ENCODE measurements at regions not wholly inside any gene's neighbourhood (a gene's known extent, or its start where the extent isn't known, plus 50 kb on each side); places are given as distances from the start of the nearest gene placed in this dataset.

DNA sequence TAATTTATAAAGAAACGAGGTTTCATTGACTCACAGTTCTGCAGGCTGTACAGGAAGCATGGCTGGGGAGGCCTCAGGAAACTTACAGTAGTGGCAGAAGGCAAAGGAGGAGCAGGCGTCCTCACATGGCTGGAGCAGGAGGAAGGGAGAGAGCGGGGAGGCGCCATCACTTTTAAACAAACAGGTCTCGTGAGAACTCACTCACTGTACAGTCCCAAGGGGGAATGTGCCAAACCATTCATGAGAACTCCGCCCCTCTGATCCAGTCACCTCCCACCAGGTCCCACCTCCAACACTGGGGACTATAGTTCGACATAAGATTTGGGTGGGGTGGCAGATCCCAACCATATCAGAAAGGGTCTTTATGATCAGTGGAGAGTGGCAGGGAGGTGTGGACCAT, 392.4 kb upstream of the TNRC6C start:
- Histone ChIP-seq H3K9me2 (replicated peaks; ENCODE audit: low read length) (no peaks in the 10 kb centered on the region), H3K9ac (ENCODE audit: low read length) (no peak overlapping the region), H3K4me2 (ENCODE audit: low read length) (no peak overlapping the region), H3K9me3 (ENCODE audit: low read length) (no peaks in the 10 kb centered on the region), H3F3A (ENCODE audit: low read length, unreplicated experiment) (no peaks in the 10 kb centered on the region), H3K27me3 (ENCODE audit: low read length) (peaks cover 51% of the 10 kb centered on the region), H3K4me3 (ENCODE audit: low read length) (no peak overlapping the region), H3K27ac (ENCODE audit: low read length) (no peak overlapping the region), H3K4me1 (ENCODE audit: insufficient read depth, low read length) (no peaks in the 10 kb centered on the region), H3K36me3 (ENCODE audit: low read depth, low read length) (no peaks in the 10 kb centered on the region), H2AFZ (ENCODE audit: low read length) (no peak overlapping the region), H3K79me2 (ENCODE audit: low read length) (no peaks in the 10 kb centered on the region), H4K20me1 (ENCODE audit: low read length) (no peaks in the 10 kb centered on the region)
- ChIA-PET POLR2A (ENCODE audit: unreplicated experiment) (no interaction called here), CTCF (no interaction called here)
- TF ChIP-seq, protein P1, sequence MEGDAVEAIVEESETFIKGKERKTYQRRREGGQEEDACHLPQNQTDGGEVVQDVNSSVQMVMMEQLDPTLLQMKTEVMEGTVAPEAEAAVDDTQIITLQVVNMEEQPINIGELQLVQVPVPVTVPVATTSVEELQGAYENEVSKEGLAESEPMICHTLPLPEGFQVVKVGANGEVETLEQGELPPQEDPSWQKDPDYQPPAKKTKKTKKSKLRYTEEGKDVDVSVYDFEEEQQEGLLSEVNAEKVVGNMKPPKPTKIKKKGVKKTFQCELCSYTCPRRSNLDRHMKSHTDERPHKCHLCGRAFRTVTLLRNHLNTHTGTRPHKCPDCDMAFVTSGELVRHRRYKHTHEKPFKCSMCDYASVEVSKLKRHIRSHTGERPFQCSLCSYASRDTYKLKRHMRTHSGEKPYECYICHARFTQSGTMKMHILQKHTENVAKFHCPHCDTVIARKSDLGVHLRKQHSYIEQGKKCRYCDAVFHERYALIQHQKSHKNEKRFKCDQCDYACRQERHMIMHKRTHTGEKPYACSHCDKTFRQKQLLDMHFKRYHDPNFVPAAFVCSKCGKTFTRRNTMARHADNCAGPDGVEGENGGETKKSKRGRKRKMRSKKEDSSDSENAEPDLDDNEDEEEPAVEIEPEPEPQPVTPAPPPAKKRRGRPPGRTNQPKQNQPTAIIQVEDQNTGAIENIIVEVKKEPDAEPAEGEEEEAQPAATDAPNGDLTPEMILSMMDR (conservative IDR thresholded peaks at IDR 0.05; ENCODE audit: low read depth, low read length): no peak
- TF ChIP-seq EZH2 (IDR thresholded peaks at IDR 0.05; ENCODE audit: low read length, unreplicated experiment) (no peak), EZH2phosphoT487 (IDR thresholded peaks at IDR 0.05; ENCODE audit: borderline replicate concordance, low read length) (no peak)
- no peak for ATAC-seq
- no TSS peak for BruUV-seq (replicated peaks)
- DNase-seq: no peak
- intact Hi-C loops (cut with micrococcal nuclease): no loop called here

DNA sequence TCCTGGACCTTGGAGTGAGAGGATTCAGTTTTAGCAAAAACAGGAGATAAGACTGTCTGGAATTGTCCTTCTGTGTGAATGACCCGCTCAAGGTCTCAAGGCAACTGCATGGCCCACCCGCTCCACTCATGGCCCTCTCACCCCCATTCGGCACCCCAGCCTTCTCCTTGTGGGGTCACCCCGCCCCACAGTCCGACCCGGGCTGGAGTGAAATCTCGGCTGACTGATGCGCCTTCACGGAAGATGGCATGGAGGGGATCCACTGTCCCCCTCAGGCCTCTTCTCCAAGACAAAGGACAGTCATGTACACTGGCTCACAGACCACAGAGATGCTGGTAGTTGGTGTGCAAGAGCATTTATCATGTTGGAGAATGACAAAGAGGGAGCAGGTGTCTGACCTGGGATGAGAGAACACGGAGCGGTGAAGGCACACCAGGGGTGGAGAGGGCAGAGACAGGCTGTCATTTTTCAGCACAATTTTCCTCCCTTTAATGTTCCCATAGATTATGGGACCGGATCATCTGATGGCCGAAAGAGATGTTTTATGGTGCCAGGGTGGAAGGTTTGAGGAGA, 391.9 kb upstream of the TNRC6C start:
- no peak for ATAC-seq
- Histone ChIP-seq H2AFZ (ENCODE audit: low read length) (no peak overlapping the region), H3K36me3 (ENCODE audit: low read depth, low read length) (no peaks in the 10 kb centered on the region), H3K4me3 (ENCODE audit: low read length) (no peak overlapping the region), H3K79me2 (ENCODE audit: low read length) (no peaks in the 10 kb centered on the region), H3K27me3 (ENCODE audit: low read length) (peaks cover 56% of the 10 kb centered on the region), H3K9me2 (replicated peaks; ENCODE audit: low read length) (no peaks in the 10 kb centered on the region), H3K4me1 (ENCODE audit: insufficient read depth, low read length) (no peaks in the 10 kb centered on the region), H3F3A (ENCODE audit: low read length, unreplicated experiment) (no peaks in the 10 kb centered on the region), H3K9ac (ENCODE audit: low read length) (no peak overlapping the region), H3K27ac (ENCODE audit: low read length) (no peak overlapping the region), H3K9me3 (ENCODE audit: low read length) (no peaks in the 10 kb centered on the region), H3K4me2 (ENCODE audit: low read length) (no peak overlapping the region), H4K20me1 (ENCODE audit: low read length) (no peaks in the 10 kb centered on the region)
- intact Hi-C loops (cut with micrococcal nuclease): no loop called here
- ChIA-PET POLR2A (ENCODE audit: unreplicated experiment) (no interaction called here), CTCF (no interaction called here)
- no peak for DNase-seq
- TF ChIP-seq EZH2phosphoT487 (IDR thresholded peaks at IDR 0.05; ENCODE audit: borderline replicate concordance, low read length): no peak
- no peak for TF ChIP-seq EZH2 (IDR thresholded peaks at IDR 0.05; ENCODE audit: low read length, unreplicated experiment)
- TF ChIP-seq, protein P1 (conservative IDR thresholded peaks at IDR 0.05; ENCODE audit: low read depth, low read length): no peak
- no TSS peak for BruUV-seq (replicated peaks)

DNA sequence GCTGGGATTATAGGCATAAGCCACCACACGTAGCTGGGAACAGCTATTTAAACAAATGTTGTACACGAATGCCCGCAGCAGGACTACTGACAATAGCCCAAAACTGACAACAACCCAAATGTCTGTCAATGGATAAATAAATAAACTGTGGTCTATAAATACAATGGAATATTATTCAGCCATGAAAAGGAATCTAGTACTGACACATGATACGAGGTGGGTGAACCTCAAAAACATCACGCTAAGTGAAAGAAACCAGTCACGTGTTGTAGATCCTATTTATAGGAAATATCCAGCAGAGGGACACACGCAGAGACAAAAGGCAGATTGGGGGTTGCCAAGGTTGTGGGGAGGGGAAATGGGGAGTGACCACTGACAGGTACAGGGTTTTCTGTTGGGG, 390.0 kb upstream of the TNRC6C start:
- peaks cover 70% of the 10 kb centered on the region for H3K27me3 ChIP-seq (ENCODE audit: low read length)
- H3K9ac ChIP-seq (ENCODE audit: low read length): no peak overlapping the region
- BruUV-seq (replicated peaks): no TSS peak
- H3K79me2 ChIP-seq (ENCODE audit: low read length): no peaks in the 10 kb centered on the region
- H4K20me1 ChIP-seq (ENCODE audit: low read length): no peaks in the 10 kb centered on the region
- H3K9me3 ChIP-seq (ENCODE audit: low read length): no peaks in the 10 kb centered on the region
- H3K4me1 ChIP-seq (ENCODE audit: insufficient read depth, low read length): no peaks in the 10 kb centered on the region
- H3K4me3 ChIP-seq (ENCODE audit: low read length): no peak overlapping the region
- H3F3A ChIP-seq (ENCODE audit: low read length, unreplicated experiment): no peaks in the 10 kb centered on the region
- ChIA-PET POLR2A (ENCODE audit: unreplicated experiment) (no interaction called here), CTCF (no interaction called here)
- H3K27ac ChIP-seq (ENCODE audit: low read length): no peak overlapping the region
- H3K4me2 ChIP-seq (ENCODE audit: low read length): no peak overlapping the region
- TF ChIP-seq EZH2phosphoT487 (IDR thresholded peaks at IDR 0.05; ENCODE audit: borderline replicate concordance, low read length) (no peak), EZH2 (IDR thresholded peaks at IDR 0.05; ENCODE audit: low read length, unreplicated experiment) (no peak)
- TF ChIP-seq, protein P1 (conservative IDR thresholded peaks at IDR 0.05; ENCODE audit: low read depth, low read length): no peak
- no peak overlapping the region for H2AFZ ChIP-seq (ENCODE audit: low read length)
- ATAC-seq (no peak), DNase-seq (no peak)
- H3K9me2 ChIP-seq (replicated peaks; ENCODE audit: low read length): no peaks in the 10 kb centered on the region
- intact Hi-C loops (cut with micrococcal nuclease): no loop called here
- no peaks in the 10 kb centered on the region for H3K36me3 ChIP-seq (ENCODE audit: low read depth, low read length)

Measured in PC-3 (cell line).